HL-60 (cell line): ENCODE measurements at regions not wholly inside any gene's neighbourhood (a gene's known extent, or its start where the extent isn't known, plus 50 kb on each side); places are given as distances from the start of the nearest gene placed in this dataset.
A peak's percentile ranks its signal among the peaks of the same experiment; 100 is the strongest.

Experiments used
- DNase-seq, 2 experiments: peaks; one replicate each; pipeline ENCODE4 v3.0.0-alpha.2; 2010 to 2020; ENCODE audit warnings: low read depth in 1 of 2, low spot score in 1 of 2
- H3K27ac ChIP-seq: fragments of 250-450 bp; sonication (Bioruptor Pico); replicated peaks from 2 replicates; pipeline ENCODE4 v1.5.1; 2020; ENCODE audit warnings: mild to moderate bottlenecking, moderate library complexity
- H3K27me3 ChIP-seq: fragments of 250-450 bp; sonication (Bioruptor Pico); 2 replicates; pipeline ENCODE4 v1.5.1; 2021; ENCODE audit warnings: mild to moderate bottlenecking, moderate library complexity; ENCODE audit not compliant: insufficient read depth, poor library complexity, severe bottlenecking
- H3K4me3 ChIP-seq: replicated peaks from 2 replicates; pipeline ENCODE4 v1.5.1; 2011; ENCODE audit warnings: mild to moderate bottlenecking, control low read depth, low read length; ENCODE audit not compliant: insufficient read depth
- CTCF ChIP-seq: IDR thresholded peaks from one replicate; pipeline ENCODE4 v1.5.1; 2011; ENCODE audit warnings: low read length, control low read depth, inconsistent platforms; ENCODE audit not compliant: insufficient read depth
- GABPA ChIP-seq: IDR thresholded peaks from 2 replicates; pipeline ENCODE4 v1.6.1; 2012; ENCODE audit warnings: low read depth
- POLR2AphosphoS5 ChIP-seq: IDR thresholded peaks from 2 replicates; pipeline ENCODE4 v1.6.1; 2012; ENCODE audit warnings: low read depth
- SPI1 ChIP-seq: IDR thresholded peaks from 2 replicates; pipeline ENCODE4 v1.6.1; 2012; ENCODE audit warnings: low read depth, mild to moderate bottlenecking, borderline replicate concordance
- TF ChIP-seq, protein P1 (sequence below): IDR thresholded peaks from 2 replicates; pipeline ENCODE4 v1.6.1; 2012; ENCODE audit warnings: low read depth; ENCODE audit not compliant: insufficient replicate concordance

DNA sequence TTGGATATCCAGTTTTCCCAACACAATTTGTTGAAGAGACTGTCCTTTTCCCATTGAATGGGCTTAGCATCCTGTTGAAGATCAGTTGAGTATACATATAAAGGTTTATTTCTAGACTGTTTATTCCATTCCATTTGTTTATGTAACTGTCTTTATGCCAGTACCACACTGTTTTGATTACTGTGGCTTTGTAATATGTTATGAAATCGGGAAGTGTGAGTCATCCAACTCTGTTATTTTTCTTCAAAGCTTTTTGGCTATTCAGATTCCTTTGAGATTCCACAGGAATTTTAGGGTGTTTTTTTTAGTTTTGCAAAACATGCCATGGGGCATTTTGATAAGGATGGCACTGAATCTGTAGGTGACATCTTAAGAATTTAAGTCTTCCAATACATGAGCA lies 188.3 kb downstream of the BMP7 start:
- peak in 1 of 2 experiments; percentile 4 for DNase-seq

GRCh38 chr20:57079031-57080005 lies 187.1 kb downstream of the BMP7 start:
- Histone ChIP-seq H3K4me3 (no peak overlapping the region), H3K27ac (no peak overlapping the region), H3K27me3 (no peaks in the 10 kb centered on the region)
- TF ChIP-seq, protein P1, sequence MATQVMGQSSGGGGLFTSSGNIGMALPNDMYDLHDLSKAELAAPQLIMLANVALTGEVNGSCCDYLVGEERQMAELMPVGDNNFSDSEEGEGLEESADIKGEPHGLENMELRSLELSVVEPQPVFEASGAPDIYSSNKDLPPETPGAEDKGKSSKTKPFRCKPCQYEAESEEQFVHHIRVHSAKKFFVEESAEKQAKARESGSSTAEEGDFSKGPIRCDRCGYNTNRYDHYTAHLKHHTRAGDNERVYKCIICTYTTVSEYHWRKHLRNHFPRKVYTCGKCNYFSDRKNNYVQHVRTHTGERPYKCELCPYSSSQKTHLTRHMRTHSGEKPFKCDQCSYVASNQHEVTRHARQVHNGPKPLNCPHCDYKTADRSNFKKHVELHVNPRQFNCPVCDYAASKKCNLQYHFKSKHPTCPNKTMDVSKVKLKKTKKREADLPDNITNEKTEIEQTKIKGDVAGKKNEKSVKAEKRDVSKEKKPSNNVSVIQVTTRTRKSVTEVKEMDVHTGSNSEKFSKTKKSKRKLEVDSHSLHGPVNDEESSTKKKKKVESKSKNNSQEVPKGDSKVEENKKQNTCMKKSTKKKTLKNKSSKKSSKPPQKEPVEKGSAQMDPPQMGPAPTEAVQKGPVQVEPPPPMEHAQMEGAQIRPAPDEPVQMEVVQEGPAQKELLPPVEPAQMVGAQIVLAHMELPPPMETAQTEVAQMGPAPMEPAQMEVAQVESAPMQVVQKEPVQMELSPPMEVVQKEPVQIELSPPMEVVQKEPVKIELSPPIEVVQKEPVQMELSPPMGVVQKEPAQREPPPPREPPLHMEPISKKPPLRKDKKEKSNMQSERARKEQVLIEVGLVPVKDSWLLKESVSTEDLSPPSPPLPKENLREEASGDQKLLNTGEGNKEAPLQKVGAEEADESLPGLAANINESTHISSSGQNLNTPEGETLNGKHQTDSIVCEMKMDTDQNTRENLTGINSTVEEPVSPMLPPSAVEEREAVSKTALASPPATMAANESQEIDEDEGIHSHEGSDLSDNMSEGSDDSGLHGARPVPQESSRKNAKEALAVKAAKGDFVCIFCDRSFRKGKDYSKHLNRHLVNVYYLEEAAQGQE: no peak
- no peak for TF ChIP-seq GABPA
- TF ChIP-seq CTCF: no peak
- no peak for TF ChIP-seq SPI1
- TF ChIP-seq POLR2AphosphoS5: no peak
- no peak for DNase-seq

More for the DNA sequence above, 188.3 kb downstream of the BMP7 start:
- Histone ChIP-seq H3K27ac (no peak overlapping the region), H3K4me3 (no peak overlapping the region), H3K27me3 (peaks cover 3% of the 10 kb centered on the region)
- no peak for TF ChIP-seq SPI1
- TF ChIP-seq, protein P1: no peak
- TF ChIP-seq CTCF: no peak
- no peak for TF ChIP-seq POLR2AphosphoS5
- TF ChIP-seq GABPA: no peak

- DNase-seq: no peak
- H3K27ac ChIP-seq: no peak overlapping the region
- no peak overlapping the region for H3K4me3 ChIP-seq
- TF ChIP-seq CTCF (no peak), GABPA (no peak), SPI1 (no peak), POLR2AphosphoS5 (no peak)
- TF ChIP-seq, protein P1: no peak
- no peaks in the 10 kb centered on the region for H3K27me3 ChIP-seq
These were observed 185.6 kb downstream of the BMP7 start for GRCh38 chr20:57080796-57081195.
